Cardiac fibroblast (primary cell): ENCODE measurements at regions not wholly inside any gene's neighbourhood (a gene's known extent, or its start where the extent isn't known, plus 50 kb on each side); places are given as distances from the start of the nearest gene placed in this dataset.
"Not testable (repeated sequence)": the region's sequence is repeated elsewhere in the genome, so short reads cannot be mapped to it uniquely, and the experiment has no call there.

Experiments used
- DNase-seq, 2 donors: peaks; one replicate each; pipeline versions ENCODE4 v3.0.0 to v3.0.0-alpha.2; 2010; ENCODE audit warnings: low read depth in 2 of 2
- H3K4me3 ChIP-seq, 2 donors: replicated peaks in 1 of 2; 1 replicate in 1 of 2; 2 replicates in 1 of 2; pipeline ENCODE4 v1.5.1; 2011; ENCODE audit warnings: low read depth in 2 of 2, low read length in 2 of 2, mild to moderate bottlenecking in 2 of 2, moderate library complexity in 1 of 2
- CTCF ChIP-seq: IDR thresholded peaks from one replicate; pipeline ENCODE4 v1.5.1; 2011; ENCODE audit warnings: low read depth, mild to moderate bottlenecking, low read length, inconsistent platforms

GRCh38 chr6:137678451-137678850, 184.3 kb upstream of the OLIG3 start:
- no peak for DNase-seq
- no peak for TF ChIP-seq CTCF
- no peak overlapping the region for H3K4me3 ChIP-seq

DNA sequence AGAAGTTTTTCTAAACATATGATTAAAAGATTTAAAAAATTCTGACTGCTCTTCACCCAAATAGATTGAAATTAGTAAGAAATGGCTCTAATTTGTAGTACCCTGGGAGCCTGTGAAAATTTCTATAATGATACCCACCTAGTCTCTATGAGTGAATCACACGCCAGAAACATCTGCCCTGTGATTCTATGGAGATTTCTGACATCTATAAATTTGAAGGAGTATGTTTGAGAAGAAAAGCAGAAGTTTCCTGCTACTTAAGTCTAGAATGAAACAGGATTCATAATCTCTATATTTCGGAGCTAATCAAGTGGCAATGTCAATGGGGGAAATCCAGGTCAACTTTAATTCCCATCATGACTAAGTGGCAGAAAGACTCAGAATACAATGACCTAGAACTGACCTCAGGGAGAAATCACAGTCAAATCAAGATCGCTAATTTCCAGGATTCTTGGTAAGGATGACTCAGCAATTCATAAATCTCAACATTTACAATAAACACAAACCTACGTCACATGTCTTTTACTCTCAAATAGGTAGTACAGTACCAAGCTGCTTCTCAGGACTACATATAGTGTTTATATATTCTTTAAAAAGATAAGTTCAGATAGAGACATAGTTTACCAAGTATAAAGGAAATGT, 186.2 kb upstream of the TNFAIP3 start:
- peak; percentile 53 to 65 for DNase-seq
- no peak overlapping the region for H3K4me3 ChIP-seq
- no peak for TF ChIP-seq CTCF

GRCh38 chr6:137681445-137682009, 185.5 kb upstream of the TNFAIP3 start:
- no peak for TF ChIP-seq CTCF
- no peak overlapping the region for H3K4me3 ChIP-seq
- no peak for DNase-seq

- not testable (repeated sequence) for DNase-seq, H3K4me3 ChIP-seq
These were observed 184.4 kb upstream of the TNFAIP3 start for GRCh38 chr6:137682658-137683057.

DNA sequence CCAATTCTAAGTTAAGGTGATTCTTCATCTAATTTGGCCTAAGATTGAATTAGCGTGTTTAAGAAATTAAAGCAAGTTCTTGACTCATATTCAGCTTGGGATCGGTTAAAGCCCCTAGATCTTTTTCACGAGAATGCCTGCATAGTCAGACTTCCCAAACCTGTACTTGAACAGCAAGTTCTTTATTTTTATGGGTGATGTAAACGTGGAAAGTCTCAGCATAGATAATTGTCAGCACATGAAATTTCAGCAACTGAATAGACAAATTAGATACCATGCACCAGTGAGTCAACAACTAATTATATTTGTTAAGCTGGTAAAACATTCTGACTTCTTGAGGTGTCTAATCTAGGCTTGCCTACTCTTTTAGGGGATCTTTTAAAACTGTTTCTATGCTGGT, 183.1 kb upstream of the TNFAIP3 start:
- no peak for DNase-seq
- no peak for TF ChIP-seq CTCF
- H3K4me3 ChIP-seq: no peak overlapping the region

- TF ChIP-seq CTCF: no peak
- DNase-seq: no peak
These were observed 181.2 kb upstream of the TNFAIP3 start for GRCh38 chr6:137685798-137686375.

GRCh38 chr6:137687818-137688217, 179.2 kb upstream of the TNFAIP3 start:
- no peak for TF ChIP-seq CTCF
- DNase-seq: no peak
- H3K4me3 ChIP-seq: no peak overlapping the region

More at GRCh38 chr6:137685798-137686375, 181.2 kb upstream of the TNFAIP3 start:
- no peak overlapping the region for H3K4me3 ChIP-seq
